ENCODE measurements at regions not wholly inside any gene's neighbourhood (a gene's known extent, or its start where the extent isn't known, plus 50 kb on each side); places are given as distances from the start of the nearest gene placed in this dataset.

- TF ChIP-seq, protein P1, sequence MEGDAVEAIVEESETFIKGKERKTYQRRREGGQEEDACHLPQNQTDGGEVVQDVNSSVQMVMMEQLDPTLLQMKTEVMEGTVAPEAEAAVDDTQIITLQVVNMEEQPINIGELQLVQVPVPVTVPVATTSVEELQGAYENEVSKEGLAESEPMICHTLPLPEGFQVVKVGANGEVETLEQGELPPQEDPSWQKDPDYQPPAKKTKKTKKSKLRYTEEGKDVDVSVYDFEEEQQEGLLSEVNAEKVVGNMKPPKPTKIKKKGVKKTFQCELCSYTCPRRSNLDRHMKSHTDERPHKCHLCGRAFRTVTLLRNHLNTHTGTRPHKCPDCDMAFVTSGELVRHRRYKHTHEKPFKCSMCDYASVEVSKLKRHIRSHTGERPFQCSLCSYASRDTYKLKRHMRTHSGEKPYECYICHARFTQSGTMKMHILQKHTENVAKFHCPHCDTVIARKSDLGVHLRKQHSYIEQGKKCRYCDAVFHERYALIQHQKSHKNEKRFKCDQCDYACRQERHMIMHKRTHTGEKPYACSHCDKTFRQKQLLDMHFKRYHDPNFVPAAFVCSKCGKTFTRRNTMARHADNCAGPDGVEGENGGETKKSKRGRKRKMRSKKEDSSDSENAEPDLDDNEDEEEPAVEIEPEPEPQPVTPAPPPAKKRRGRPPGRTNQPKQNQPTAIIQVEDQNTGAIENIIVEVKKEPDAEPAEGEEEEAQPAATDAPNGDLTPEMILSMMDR (IDR thresholded peaks at IDR 0.05) = no peak
- no peak for TF ChIP-seq TCF7L2 (IDR thresholded peaks at IDR 0.05; ENCODE audit: low read depth, low read length)
- TF ChIP-seq, protein P2, sequence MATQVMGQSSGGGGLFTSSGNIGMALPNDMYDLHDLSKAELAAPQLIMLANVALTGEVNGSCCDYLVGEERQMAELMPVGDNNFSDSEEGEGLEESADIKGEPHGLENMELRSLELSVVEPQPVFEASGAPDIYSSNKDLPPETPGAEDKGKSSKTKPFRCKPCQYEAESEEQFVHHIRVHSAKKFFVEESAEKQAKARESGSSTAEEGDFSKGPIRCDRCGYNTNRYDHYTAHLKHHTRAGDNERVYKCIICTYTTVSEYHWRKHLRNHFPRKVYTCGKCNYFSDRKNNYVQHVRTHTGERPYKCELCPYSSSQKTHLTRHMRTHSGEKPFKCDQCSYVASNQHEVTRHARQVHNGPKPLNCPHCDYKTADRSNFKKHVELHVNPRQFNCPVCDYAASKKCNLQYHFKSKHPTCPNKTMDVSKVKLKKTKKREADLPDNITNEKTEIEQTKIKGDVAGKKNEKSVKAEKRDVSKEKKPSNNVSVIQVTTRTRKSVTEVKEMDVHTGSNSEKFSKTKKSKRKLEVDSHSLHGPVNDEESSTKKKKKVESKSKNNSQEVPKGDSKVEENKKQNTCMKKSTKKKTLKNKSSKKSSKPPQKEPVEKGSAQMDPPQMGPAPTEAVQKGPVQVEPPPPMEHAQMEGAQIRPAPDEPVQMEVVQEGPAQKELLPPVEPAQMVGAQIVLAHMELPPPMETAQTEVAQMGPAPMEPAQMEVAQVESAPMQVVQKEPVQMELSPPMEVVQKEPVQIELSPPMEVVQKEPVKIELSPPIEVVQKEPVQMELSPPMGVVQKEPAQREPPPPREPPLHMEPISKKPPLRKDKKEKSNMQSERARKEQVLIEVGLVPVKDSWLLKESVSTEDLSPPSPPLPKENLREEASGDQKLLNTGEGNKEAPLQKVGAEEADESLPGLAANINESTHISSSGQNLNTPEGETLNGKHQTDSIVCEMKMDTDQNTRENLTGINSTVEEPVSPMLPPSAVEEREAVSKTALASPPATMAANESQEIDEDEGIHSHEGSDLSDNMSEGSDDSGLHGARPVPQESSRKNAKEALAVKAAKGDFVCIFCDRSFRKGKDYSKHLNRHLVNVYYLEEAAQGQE (IDR thresholded peaks at IDR 0.05; ENCODE audit: insufficient read depth in 1 of 2, low read depth in 2 of 2, low read length in 1 of 2) = no peak
These were observed 254.2 kb upstream of the MEF2C start for GRCh38 chr5:89137148-89137547.
